ENCODE measurements at regions not wholly inside any gene's neighbourhood (a gene's known extent, or its start where the extent isn't known, plus 50 kb on each side); places are given as distances from the start of the nearest gene placed in this dataset.

DNA sequence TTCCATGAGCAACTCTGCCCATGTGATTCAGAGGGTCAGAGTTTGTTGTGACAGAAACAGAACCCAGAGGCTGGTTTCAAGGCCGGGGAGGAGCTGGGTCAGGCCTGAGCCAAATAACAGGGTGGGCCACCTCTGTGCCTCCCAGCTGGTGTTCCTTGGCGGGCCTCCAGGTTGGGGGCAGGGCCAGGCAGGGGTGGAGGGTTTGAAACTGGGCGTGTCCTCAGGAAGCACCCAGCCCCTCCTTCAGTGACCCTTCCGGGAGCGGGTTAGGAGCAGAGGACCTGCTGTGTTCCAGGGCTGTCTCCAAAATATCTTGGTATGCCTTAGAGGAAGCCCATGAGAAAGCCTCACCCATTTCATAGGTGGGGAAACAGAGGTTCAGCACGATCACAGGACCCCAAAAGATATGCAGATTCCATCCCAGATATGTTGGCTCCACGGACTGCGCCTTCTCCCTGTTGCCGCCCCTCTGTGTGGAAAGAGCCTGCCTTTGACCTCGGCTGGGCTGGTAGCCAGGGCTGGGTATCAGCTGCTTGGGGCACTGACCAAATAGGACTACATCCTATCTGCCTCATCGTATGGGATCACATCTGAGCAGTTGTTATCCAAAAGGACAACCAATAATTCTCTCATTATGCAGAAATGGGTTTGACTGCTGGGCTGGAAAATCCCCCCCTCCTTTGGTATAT lies 74.8 kb upstream of the GLI2 start:
- TF ChIP-seq, protein P1, sequence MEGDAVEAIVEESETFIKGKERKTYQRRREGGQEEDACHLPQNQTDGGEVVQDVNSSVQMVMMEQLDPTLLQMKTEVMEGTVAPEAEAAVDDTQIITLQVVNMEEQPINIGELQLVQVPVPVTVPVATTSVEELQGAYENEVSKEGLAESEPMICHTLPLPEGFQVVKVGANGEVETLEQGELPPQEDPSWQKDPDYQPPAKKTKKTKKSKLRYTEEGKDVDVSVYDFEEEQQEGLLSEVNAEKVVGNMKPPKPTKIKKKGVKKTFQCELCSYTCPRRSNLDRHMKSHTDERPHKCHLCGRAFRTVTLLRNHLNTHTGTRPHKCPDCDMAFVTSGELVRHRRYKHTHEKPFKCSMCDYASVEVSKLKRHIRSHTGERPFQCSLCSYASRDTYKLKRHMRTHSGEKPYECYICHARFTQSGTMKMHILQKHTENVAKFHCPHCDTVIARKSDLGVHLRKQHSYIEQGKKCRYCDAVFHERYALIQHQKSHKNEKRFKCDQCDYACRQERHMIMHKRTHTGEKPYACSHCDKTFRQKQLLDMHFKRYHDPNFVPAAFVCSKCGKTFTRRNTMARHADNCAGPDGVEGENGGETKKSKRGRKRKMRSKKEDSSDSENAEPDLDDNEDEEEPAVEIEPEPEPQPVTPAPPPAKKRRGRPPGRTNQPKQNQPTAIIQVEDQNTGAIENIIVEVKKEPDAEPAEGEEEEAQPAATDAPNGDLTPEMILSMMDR (IDR thresholded peaks at IDR 0.05) = no peak
- no peak for TF ChIP-seq POLR2A (IDR thresholded peaks at IDR 0.05)

Measured in heart left ventricle (tissue), 13 donors.